SK-N-SH (cell line): ENCODE measurements at regions not wholly inside any gene's neighbourhood (a gene's known extent, or its start where the extent isn't known, plus 50 kb on each side); places are given as distances from the start of the nearest gene placed in this dataset.

ENCODE experiments used
- MXI1 ChIP-seq: IDR thresholded peaks from 2 replicates; pipeline ENCODE4 v1.6.1; 2012; ENCODE audit warnings: mild to moderate bottlenecking, low read depth, low read length, improper control_type of control experiment
- PBX3 ChIP-seq: IDR thresholded peaks from 2 replicates; pipeline ENCODE4; 2012
- RFX5 ChIP-seq: IDR thresholded peaks from 2 replicates; pipeline ENCODE4 v1.6.1; 2012; ENCODE audit warnings: mild to moderate bottlenecking, improper control_type of control experiment, low read length
- RXRA ChIP-seq: IDR thresholded peaks from 2 replicates; pipeline ENCODE4 v1.4.0; 2012; ENCODE audit warnings: low read depth, mild to moderate bottlenecking, borderline replicate concordance
- SIN3A ChIP-seq: IDR thresholded peaks from 2 replicates; pipeline ENCODE4 v1.6.1; 2012; ENCODE audit warnings: low read depth, mild to moderate bottlenecking, low read length, moderate library complexity, borderline replicate concordance
- SMC3 ChIP-seq: IDR thresholded peaks from 2 replicates; pipeline ENCODE4 v1.6.1; 2012; ENCODE audit warnings: low read depth, low read length, improper control_type of control experiment
- USF2 ChIP-seq: fragments of 150-350 bp; IDR thresholded peaks from 2 replicates; pipeline ENCODE4 v1.6.1; 2017; ENCODE audit warnings: antibody characterized with exemption, low read length, low read depth, borderline replicate concordance
- YY1 ChIP-seq: IDR thresholded peaks from 2 replicates; pipeline ENCODE4 v1.4.0; 2012; ENCODE audit warnings: low read depth, mild to moderate bottlenecking
- TF ChIP-seq, protein P1 (sequence below): fragments of 200-600 bp; sonication (generic); IDR thresholded peaks from 2 replicates; pipeline ENCODE4 v1.6.1; 2017; ENCODE audit warnings: antibody characterized with exemption, mild to moderate bottlenecking, moderate library complexity

DNA sequence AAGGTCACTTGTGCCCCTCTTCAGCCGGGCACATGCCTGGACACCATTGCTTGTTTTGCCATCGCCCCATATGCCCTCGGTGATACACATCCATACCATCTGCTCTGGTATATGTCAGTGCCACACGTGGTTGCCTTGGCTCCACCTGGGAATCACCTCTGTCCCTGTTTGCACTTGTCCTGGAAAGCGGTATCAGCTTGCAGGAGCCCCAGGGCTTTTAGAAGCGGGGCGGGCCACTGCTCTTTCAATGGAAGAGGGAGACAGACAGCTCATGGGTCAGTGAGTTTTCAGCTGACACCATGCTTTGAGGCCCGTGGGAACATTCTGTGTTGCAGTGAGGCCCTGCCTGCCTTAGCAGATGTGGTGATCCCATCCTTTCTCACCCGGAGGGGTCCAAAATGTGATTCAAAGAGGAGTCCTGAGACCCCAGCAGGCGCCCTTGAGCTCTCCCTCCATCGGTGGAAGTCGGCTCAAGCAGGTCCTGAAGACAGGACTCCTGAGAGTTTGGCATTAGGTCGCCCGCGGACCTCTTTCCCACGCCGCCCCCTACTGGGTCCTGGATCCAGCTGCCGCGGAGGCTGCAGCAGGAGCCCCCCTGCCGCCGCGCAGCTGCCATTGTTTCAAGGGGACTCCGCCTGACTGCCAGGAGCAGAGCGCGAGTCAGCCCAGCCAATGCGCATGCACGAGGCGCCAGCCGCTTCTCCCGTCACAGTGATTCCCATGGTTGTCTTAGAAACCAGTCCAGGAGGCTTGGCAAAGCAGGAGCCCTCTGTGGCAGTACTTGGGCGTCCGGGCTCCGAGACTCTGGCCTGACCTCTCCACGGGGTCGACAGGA is 773.2 kb upstream of the ALG10B start:
- TF ChIP-seq SMC3 (no peak), RXRA (no peak), USF2 (no peak), PBX3 (no peak), YY1 (no peak), MXI1 (no peak), SIN3A (no peak), RFX5 (no peak)
- TF ChIP-seq, protein P1, sequence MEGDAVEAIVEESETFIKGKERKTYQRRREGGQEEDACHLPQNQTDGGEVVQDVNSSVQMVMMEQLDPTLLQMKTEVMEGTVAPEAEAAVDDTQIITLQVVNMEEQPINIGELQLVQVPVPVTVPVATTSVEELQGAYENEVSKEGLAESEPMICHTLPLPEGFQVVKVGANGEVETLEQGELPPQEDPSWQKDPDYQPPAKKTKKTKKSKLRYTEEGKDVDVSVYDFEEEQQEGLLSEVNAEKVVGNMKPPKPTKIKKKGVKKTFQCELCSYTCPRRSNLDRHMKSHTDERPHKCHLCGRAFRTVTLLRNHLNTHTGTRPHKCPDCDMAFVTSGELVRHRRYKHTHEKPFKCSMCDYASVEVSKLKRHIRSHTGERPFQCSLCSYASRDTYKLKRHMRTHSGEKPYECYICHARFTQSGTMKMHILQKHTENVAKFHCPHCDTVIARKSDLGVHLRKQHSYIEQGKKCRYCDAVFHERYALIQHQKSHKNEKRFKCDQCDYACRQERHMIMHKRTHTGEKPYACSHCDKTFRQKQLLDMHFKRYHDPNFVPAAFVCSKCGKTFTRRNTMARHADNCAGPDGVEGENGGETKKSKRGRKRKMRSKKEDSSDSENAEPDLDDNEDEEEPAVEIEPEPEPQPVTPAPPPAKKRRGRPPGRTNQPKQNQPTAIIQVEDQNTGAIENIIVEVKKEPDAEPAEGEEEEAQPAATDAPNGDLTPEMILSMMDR = no peak
